Suprapubic skin (tissue), 4 donors: ENCODE measurements at regions not wholly inside any gene's neighbourhood (a gene's known extent, or its start where the extent isn't known, plus 50 kb on each side); places are given as distances from the start of the nearest gene placed in this dataset.

Experiments
- EP300 ChIP-seq: sonication (generic); formaldehyde crosslinking; IDR thresholded peaks from one replicate; pipeline ENCODE4 v1.6.1; 2017; ENCODE audit warnings: antibody characterized with exemption
- POLR2A ChIP-seq, 2 donors: fragments of 450-650 bp; IDR thresholded peaks; one replicate each; pipeline ENCODE4 v1.6.1; 2017; ENCODE audit warnings: antibody characterized with exemption in 2 of 2, mild to moderate bottlenecking in 2 of 2, moderate library complexity in 2 of 2
- POLR2AphosphoS5 ChIP-seq, 3 donors: sonication (generic); formaldehyde crosslinking; IDR thresholded peaks; one replicate each; pipeline ENCODE4 v1.6.1; 2017; ENCODE audit warnings: antibody characterized with exemption in 3 of 3
- TF ChIP-seq, protein P1 (sequence below), 2 donors: fragments of 200-600 bp in 1 of 2; fragments of 450-650 bp in 1 of 2; sonication (generic) in 1 of 2; IDR thresholded peaks; one replicate each; pipeline ENCODE4 v1.5.1; 2016 to 2019; ENCODE audit warnings: antibody characterized with exemption in 2 of 2, mild to moderate bottlenecking in 1 of 2, moderate library complexity in 1 of 2

DNA sequence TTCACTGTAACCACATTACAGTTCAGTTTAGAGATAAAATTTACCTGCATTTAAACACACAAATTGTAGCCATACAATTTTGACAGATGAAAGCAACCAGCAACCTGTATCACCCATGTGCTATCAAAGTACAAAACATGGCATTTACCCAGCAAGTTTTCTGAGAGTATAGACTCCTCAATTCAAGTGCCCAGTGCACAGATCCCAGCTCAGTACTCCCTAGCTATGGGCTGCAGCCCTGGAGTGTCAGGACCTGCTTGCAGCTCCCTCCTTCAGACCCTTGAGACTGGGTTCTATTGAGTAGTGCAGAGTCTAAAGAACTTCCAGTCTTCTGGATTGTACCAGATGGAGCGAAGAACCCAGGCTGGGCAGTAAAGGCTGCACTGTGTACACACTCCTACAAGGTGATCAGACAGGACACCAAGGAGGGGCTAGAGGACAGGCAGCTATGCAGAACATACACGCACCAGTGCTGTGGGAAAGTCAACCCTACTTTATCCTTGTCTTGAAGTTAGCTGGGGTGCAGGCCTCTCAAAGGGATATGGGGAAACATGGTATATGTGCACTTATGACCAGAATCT lies 77.7 kb downstream of the DDX3Y start:
- TF ChIP-seq POLR2AphosphoS5 (IDR thresholded peaks at IDR 0.05) (no peak), POLR2A (IDR thresholded peaks at IDR 0.05) (no peak), EP300 (no peak)
- TF ChIP-seq, protein P1, sequence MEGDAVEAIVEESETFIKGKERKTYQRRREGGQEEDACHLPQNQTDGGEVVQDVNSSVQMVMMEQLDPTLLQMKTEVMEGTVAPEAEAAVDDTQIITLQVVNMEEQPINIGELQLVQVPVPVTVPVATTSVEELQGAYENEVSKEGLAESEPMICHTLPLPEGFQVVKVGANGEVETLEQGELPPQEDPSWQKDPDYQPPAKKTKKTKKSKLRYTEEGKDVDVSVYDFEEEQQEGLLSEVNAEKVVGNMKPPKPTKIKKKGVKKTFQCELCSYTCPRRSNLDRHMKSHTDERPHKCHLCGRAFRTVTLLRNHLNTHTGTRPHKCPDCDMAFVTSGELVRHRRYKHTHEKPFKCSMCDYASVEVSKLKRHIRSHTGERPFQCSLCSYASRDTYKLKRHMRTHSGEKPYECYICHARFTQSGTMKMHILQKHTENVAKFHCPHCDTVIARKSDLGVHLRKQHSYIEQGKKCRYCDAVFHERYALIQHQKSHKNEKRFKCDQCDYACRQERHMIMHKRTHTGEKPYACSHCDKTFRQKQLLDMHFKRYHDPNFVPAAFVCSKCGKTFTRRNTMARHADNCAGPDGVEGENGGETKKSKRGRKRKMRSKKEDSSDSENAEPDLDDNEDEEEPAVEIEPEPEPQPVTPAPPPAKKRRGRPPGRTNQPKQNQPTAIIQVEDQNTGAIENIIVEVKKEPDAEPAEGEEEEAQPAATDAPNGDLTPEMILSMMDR (IDR thresholded peaks at IDR 0.05) = no peak
